ENCODE measurements at regions not wholly inside any gene's neighbourhood (a gene's known extent, or its start where the extent isn't known, plus 50 kb on each side); places are given as distances from the start of the nearest gene placed in this dataset.
"Not testable (repeated sequence)": the region's sequence is repeated elsewhere in the genome, so short reads cannot be mapped to it uniquely, and the experiment has no call there.

DNA sequence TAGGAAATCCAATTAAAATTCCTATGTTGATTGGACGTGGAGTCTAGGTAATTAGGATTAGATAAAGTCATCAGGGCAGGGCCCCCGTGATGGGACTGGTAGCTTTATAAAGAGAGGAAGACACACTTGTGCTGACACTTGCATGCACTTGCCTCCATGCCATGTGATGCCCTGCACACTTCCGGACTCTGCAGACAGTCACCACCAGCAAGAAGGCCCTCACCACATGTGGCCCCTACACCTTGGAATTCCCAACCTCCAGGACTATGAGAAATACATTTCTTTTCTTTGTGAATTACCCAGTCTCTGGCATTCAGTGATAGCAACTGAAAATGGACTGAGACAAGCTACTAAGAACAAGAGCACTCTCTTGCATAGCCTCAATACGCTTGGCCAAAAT lies 90.6 kb downstream of the CRYGS start:
- no peak overlapping the region for H3K27ac Mint-ChIP-seq
- no peaks in the 10 kb centered on the region for H3K9me3 Mint-ChIP-seq (ENCODE audit: low read depth)
- CTCF ChIA-PET = no interaction called here
- DNase-seq = no peak
- H3K27me3 Mint-ChIP-seq = no peaks in the 10 kb centered on the region
- intact Hi-C loops (cut with DNase I, micrococcal nuclease) = no loop called here
- no peaks in the 10 kb centered on the region for H3K4me1 Mint-ChIP-seq
- no peak overlapping the region for H3K4me3 Mint-ChIP-seq
- POLR2A ChIA-PET = no interaction called here
- ATAC-seq = no peak
- H3K36me3 Mint-ChIP-seq (ENCODE audit: low read depth) = no peaks in the 10 kb centered on the region

DNA sequence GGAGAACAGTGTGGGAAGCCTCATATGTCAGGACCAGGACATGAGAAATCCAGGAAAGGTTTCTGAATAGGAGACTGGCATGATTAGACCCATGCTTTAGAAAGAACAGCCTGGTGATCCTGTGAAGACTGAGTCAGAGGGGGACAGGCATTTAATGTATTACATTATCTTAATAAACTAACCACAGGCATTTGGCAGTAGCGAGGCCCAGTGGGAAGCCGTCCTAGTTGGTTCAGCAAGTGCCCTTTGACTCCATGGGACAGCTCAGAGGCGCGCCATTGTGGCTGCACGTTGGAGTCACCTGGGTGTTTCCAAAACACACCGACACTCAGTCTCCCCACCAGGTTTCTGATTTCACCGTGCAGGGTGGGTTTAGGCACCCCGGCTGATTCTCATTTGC lies 90.5 kb upstream of the DGKG start:
- Mint-ChIP-seq H3K4me1 (no peaks in the 10 kb centered on the region), H3K36me3 (ENCODE audit: low read depth) (no peaks in the 10 kb centered on the region), H3K27ac (no peak overlapping the region), H3K9me3 (ENCODE audit: low read depth) (no peaks in the 10 kb centered on the region), H3K27me3 (no peaks in the 10 kb centered on the region), H3K4me3 (no peak overlapping the region)
- ChIA-PET CTCF (interaction anchor here (1.3 kb wide), 1 partner anchor 8 kb away, joined by 5 read pairs; no protein-coding TSS in a partner anchor), POLR2A (no interaction called here)
- intact Hi-C loops (cut with DNase I, micrococcal nuclease) = no loop called here
- DNase-seq = no peak
- no peak for ATAC-seq

DNA sequence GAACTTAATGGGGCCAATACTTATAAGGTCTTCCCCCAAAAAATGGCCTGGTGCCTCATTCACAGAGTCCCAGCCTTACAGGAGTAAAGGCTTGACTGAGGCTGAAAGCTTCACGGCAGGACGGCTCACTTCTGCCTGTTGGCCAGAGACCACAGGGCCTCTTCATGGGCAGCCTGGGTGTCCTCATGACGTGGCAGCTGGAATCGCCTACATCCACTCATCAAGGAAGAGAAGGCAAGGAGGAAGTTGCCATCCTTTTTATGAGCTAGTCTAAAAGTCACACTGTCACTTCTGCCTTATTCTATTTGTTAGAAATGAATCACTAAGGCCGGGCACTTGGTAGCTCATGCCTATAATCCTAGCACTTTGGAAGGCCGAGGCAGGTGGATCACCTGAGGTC lies 89.3 kb upstream of the DGKG start:
- Mint-ChIP-seq H3K4me1 (no peaks in the 10 kb centered on the region), H3K4me3 (no peak overlapping the region), H3K36me3 (ENCODE audit: low read depth) (no peaks in the 10 kb centered on the region), H3K9me3 (ENCODE audit: low read depth) (no peaks in the 10 kb centered on the region), H3K27ac (no peak overlapping the region), H3K27me3 (no peaks in the 10 kb centered on the region)
- no peak for ATAC-seq
- ChIA-PET POLR2A (no interaction called here), CTCF (interaction anchor here (1.3 kb wide), 1 partner anchor 9 kb away, joined by 5 read pairs; no protein-coding TSS in a partner anchor)
- no peak for DNase-seq
- intact Hi-C loops (cut with DNase I, micrococcal nuclease) = no loop called here

DNA sequence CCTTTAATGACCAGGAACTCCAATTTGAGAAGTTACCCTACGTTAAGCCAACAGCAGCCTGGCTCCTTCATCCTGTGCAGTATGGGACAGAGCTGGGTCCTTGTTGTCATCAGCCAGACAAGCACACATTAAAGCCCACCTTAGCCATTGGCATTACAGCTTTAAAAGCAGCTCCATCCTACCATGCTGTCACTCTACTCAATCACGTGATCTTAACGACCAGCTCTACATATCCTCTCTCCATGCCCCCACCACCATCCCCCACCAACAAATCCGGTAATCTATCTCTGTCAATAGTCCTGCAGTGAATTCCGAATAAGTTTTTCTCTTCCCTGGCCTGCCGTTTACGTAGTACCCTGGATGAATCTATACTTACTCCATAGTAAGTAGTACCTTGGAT lies 82.9 kb upstream of the DGKG start:
- Mint-ChIP-seq H3K4me3 (no peak overlapping the region), H3K4me1 (no peaks in the 10 kb centered on the region), H3K9me3 (ENCODE audit: low read depth) (no peaks in the 10 kb centered on the region), H3K36me3 (ENCODE audit: low read depth) (no peaks in the 10 kb centered on the region), H3K27me3 (no peaks in the 10 kb centered on the region), H3K27ac (no peak overlapping the region)
- ATAC-seq (no peak), DNase-seq (no peak)
- CTCF ChIA-PET = interaction anchor here (1.1 kb wide), 1 partner anchor 95 kb away, joined by 3 read pairs; no protein-coding TSS in a partner anchor
- POLR2A ChIA-PET = no interaction called here
- intact Hi-C loops (cut with DNase I, micrococcal nuclease) = no loop called here

DNA sequence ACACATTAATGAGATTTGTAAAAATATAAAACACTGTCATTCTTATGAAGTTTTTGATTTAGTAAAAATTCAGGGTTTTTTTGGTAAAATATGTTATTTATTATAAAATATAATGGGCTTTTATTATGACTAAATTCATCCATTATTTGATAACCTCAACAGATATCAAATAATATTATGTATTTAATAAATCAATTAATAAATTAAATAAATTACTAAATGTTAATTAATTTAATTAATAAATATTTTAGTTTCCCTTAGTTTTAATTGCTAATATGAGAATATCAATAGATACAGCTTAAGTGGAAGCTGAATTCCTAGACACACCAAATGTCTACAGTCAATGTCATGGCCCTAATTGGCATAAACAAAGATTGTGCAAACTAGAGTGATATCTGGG lies 82.3 kb upstream of the DGKG start:
- no peak for DNase-seq
- no peak overlapping the region for H3K27ac Mint-ChIP-seq
- intact Hi-C loops (cut with DNase I, micrococcal nuclease) = no loop called here
- H3K4me1 Mint-ChIP-seq = no peaks in the 10 kb centered on the region
- ChIA-PET CTCF (interaction anchor here (1.1 kb wide), 1 partner anchor 96 kb away, joined by 3 read pairs; no protein-coding TSS in a partner anchor), POLR2A (no interaction called here)
- H3K27me3 Mint-ChIP-seq = no peaks in the 10 kb centered on the region
- ATAC-seq = no peak
- no peaks in the 10 kb centered on the region for H3K9me3 Mint-ChIP-seq (ENCODE audit: low read depth)
- H3K4me3 Mint-ChIP-seq = no peak overlapping the region
- H3K36me3 Mint-ChIP-seq (ENCODE audit: low read depth) = no peaks in the 10 kb centered on the region

DNA sequence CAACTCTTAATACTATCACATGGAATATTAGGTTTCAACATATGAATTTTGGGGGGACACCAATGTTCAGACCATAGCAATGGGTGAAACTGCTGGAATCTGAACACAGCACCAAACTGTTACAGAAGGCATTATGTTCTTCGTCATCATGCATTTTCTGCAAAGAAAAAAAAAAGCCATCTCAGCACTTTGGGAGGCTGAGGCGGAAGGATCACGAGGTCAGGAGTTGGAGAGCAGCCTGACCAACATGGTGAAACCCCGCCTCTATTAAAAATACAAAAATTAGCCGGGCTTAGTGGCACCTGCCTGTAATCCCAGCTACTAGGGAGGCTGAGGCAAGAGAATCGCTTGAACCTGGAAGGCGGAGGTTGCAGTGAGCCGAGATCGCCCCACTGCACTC lies 80.9 kb upstream of the DGKG start:
- intact Hi-C loops (cut with DNase I, micrococcal nuclease); H3K27me3 Mint-ChIP-seq; H3K27ac Mint-ChIP-seq; DNase-seq; POLR2A ChIA-PET; H3K9me3 Mint-ChIP-seq (ENCODE audit: low read depth); ATAC-seq; H3K4me1 Mint-ChIP-seq; H3K36me3 Mint-ChIP-seq (ENCODE audit: low read depth); H3K4me3 Mint-ChIP-seq: not testable (repeated sequence)
- CTCF ChIA-PET = interaction anchor here (0.7 to 1.3 kb wide), 2 partner anchors 110 to 499 kb away, joined by 3 read pairs; no protein-coding TSS in a partner anchor

DNA sequence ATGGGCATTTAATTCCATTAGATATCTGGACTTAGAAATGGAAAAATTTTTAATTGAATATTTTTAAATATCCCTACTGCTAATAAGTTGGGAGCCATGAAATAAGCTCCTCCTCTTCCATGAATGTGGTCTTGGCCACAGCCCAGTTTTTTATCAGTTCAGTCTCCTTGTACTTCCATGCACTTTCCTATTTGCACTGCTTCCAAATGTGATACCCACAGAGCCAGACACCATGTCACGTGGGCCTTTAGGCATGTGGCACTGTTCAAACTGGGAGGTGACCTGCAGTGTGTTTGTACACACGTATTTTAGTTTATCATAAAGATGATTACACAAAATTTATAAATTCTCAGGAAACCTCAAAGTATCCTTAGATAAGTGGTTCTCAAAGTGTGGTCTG lies 80.1 kb upstream of the DGKG start:
- no peaks in the 10 kb centered on the region for H3K36me3 Mint-ChIP-seq (ENCODE audit: low read depth)
- POLR2A ChIA-PET = no interaction called here
- no peak overlapping the region for H3K4me3 Mint-ChIP-seq
- H3K9me3 Mint-ChIP-seq (ENCODE audit: low read depth) = no peaks in the 10 kb centered on the region
- H3K27ac Mint-ChIP-seq = no peak overlapping the region
- DNase-seq = no peak
- CTCF ChIA-PET = interaction anchor here (0.6 to 1.3 kb wide), 2 partner anchors 256 to 498 kb away, joined by 3 read pairs; no protein-coding TSS in a partner anchor
- ATAC-seq = no peak
- no peaks in the 10 kb centered on the region for H3K4me1 Mint-ChIP-seq
- no peaks in the 10 kb centered on the region for H3K27me3 Mint-ChIP-seq
- intact Hi-C loops (cut with DNase I, micrococcal nuclease) = no loop called here

DNA sequence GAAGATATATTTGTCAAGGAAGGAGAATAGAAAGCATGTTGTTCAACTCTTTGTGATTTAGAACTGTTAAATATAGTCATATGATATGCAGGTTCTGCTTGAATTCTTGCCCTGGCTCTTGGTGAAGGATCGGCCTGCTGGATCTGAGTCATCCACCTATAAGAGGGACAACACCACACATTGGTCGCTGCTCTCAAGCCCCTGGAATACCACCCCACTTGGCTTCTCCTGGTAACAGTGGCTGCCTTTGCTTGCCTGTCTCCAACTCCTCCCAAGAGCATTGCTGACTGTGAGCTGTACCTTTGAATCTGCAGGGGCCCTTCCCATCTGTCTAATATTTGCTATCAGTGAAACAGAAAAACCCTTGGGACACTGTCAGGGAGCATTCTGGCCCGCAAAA lies 78.9 kb upstream of the DGKG start:
- no peak overlapping the region for H3K4me3 Mint-ChIP-seq
- H3K4me1 Mint-ChIP-seq = no peaks in the 10 kb centered on the region
- DNase-seq (no peak), ATAC-seq (no peak)
- ChIA-PET POLR2A (no interaction called here), CTCF (no interaction called here)
- H3K36me3 Mint-ChIP-seq (ENCODE audit: low read depth) = no peaks in the 10 kb centered on the region
- no peaks in the 10 kb centered on the region for H3K9me3 Mint-ChIP-seq (ENCODE audit: low read depth)
- intact Hi-C loops (cut with DNase I, micrococcal nuclease) = no loop called here
- H3K27ac Mint-ChIP-seq = no peak overlapping the region
- H3K27me3 Mint-ChIP-seq = no peaks in the 10 kb centered on the region

DNA sequence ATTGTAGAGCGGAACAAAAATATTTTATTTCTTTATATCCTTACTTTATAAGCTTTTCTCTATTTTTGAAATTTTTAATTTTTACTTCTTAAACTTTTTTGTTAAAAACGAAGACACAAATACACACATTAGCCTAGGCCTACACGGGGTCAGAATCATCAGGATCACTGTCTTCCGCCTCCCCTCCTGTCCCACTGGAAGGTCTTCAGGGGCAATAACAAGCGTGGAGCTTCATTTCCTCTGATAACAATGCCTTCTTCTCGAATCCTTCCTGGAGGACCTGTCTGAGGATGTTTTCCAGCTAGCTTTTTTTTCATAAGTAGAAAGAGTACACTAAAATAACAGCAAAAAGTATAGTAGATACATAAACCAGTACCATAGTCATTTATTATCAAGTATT lies 77.7 kb upstream of the DGKG start:
- POLR2A ChIA-PET = no interaction called here
- Mint-ChIP-seq H3K9me3 (ENCODE audit: low read depth) (no peaks in the 10 kb centered on the region), H3K36me3 (ENCODE audit: low read depth) (no peaks in the 10 kb centered on the region), H3K27me3 (no peaks in the 10 kb centered on the region), H3K27ac (no peak overlapping the region), H3K4me3 (no peak overlapping the region), H3K4me1 (no peaks in the 10 kb centered on the region)
- DNase-seq = no peak
- ATAC-seq = no peak
- intact Hi-C loops (cut with DNase I, micrococcal nuclease) = no loop called here
- CTCF ChIA-PET = no interaction called here

DNA sequence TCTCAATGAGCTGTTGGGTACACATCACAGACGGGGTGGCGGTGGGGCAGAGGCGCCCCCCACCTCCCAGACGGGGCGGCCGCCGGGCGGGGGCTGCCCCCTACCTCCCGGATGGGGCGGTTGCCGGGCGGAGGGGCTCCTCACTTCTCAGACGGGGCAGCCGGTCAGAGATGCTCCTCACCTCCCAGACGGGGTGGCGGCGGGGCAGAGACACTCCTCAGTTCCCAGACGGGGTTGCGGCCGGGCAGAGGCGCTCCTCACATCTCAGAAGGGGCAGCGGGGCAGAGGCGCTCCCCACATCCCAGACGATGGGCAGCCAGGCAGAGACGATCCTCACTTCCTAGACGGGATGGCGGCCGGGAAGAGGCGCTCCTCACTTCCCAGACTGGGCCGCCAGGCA lies 73.3 kb upstream of the DGKG start:
- intact Hi-C loops (cut with DNase I, micrococcal nuclease); ATAC-seq; H3K27me3 Mint-ChIP-seq; H3K27ac Mint-ChIP-seq; H3K9me3 Mint-ChIP-seq (ENCODE audit: low read depth); H3K4me3 Mint-ChIP-seq; DNase-seq; POLR2A ChIA-PET; CTCF ChIA-PET; H3K36me3 Mint-ChIP-seq (ENCODE audit: low read depth): not testable (repeated sequence)
- peaks cover 11% of the 10 kb centered on the region for H3K4me1 Mint-ChIP-seq

DNA sequence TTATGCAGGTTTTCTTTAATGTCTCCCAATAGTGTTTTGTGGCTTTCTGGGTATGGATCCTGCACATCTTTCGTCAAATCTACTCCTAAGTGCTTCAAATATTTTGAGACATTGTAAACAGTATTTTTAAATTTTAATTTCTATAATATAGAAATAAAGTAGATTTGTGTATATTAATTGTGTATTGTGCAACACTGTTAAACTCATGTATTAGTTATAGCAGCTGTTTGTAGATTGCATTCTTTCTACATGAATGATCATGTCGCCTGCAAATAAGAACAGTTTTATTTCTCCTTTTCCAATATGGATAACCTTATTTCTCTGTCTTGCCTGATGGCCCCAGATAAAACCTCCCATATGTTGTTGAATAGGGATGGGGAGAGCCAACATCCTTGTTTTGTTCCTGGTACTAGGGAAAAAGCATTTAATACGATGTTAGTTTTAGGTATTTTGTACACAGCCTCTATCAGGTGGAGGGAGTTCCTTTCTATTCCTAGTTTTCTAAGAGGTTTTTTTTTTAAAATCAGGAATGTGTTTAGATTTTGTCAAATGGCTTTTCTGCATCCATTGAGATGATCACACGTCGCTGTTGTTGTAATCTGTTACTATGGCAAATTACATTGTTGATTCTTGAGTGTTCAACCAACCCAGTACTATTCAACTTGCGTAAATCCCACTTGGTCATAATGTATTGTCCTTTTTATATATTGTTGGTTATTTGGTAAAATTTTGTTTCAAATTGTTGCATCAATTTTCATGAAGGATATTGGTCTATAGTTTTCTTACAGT lies 71.1 kb upstream of the DGKG start:
- ChIA-PET POLR2A (interaction anchor here (0.9 kb wide), 1 partner anchor 11 kb away, joined by 3 read pairs; no protein-coding TSS in a partner anchor), CTCF (interaction anchor here (1.0 kb wide), 2 partner anchors 34 to 417 kb away, joined by 3 to 4 read pairs; no protein-coding TSS in a partner anchor)
- intact Hi-C loops (cut with DNase I, micrococcal nuclease) = loop anchor here in 1 of 2 experiments (5.0 kb wide), 1 partner anchor 79 kb away; no protein-coding TSS in a partner anchor
- no peaks in the 10 kb centered on the region for H3K9me3 Mint-ChIP-seq (ENCODE audit: low read depth)
- no peak overlapping the region for H3K4me3 Mint-ChIP-seq
- no peaks in the 10 kb centered on the region for H3K36me3 Mint-ChIP-seq (ENCODE audit: low read depth)
- H3K27ac Mint-ChIP-seq = no peak overlapping the region
- H3K27me3 Mint-ChIP-seq = peaks cover 3% of the 10 kb centered on the region
- DNase-seq (no peak), ATAC-seq (no peak)
- H3K4me1 Mint-ChIP-seq = peaks cover 11% of the 10 kb centered on the region

DNA sequence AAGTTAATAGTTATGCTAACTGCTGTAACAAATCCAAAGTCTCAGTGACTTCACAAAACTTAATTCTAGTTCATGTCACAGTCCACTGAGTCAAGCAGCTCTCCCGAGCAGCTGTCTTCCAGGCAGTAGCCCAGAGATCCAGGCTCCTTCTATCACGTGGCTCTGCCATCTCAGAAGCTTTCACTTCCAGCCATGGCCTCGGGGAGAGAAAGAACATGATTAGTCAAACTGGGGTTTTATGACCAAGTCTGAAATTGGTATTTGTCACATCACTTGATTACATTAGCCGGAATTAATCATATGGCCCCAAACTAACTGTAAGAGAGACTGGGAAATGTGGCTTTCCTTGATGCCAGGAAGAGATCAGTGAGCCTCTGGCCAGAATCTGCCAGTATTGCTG lies 70.2 kb upstream of the DGKG start:
- no peak overlapping the region for H3K4me3 Mint-ChIP-seq
- intact Hi-C loops (cut with DNase I, micrococcal nuclease) = loop anchor here in 1 of 2 experiments (5.0 kb wide), 1 partner anchor 80 kb away; no protein-coding TSS in a partner anchor
- no peak overlapping the region for H3K27ac Mint-ChIP-seq
- ChIA-PET CTCF (interaction anchor here (0.6 to 1.1 kb wide), 5 partner anchors 31 to 489 kb away, joined by 3 to 4 read pairs (median 3); no protein-coding TSS in a partner anchor), POLR2A (interaction anchor here (0.9 kb wide), 2 partner anchors 10 to 102 kb away, joined by 3 to 6 read pairs; no protein-coding TSS in a partner anchor)
- H3K9me3 Mint-ChIP-seq (ENCODE audit: low read depth) = no peaks in the 10 kb centered on the region
- H3K36me3 Mint-ChIP-seq (ENCODE audit: low read depth) = no peaks in the 10 kb centered on the region
- peaks cover 3% of the 10 kb centered on the region for H3K27me3 Mint-ChIP-seq
- H3K4me1 Mint-ChIP-seq = peaks cover 11% of the 10 kb centered on the region
- DNase-seq (peak; percentile 53), ATAC-seq (peak; percentile 92)

All from activated CD4-positive, alpha-beta T cell treated with anti-CD3 and anti-CD28 coated beads for 36 hours (primary cell).